HL-60 (cell line): ENCODE measurements at regions not wholly inside any gene's neighbourhood (a gene's known extent, or its start where the extent isn't known, plus 50 kb on each side); places are given as distances from the start of the nearest gene placed in this dataset.

Experiments used
- DNase-seq, 2 experiments: peaks; one replicate each; pipeline ENCODE4 v3.0.0-alpha.2; 2010 to 2020; ENCODE audit warnings: low read depth in 1 of 2, low spot score in 1 of 2
- H3K27ac ChIP-seq: fragments of 250-450 bp; sonication (Bioruptor Pico); replicated peaks from 2 replicates; pipeline ENCODE4 v1.5.1; 2020; ENCODE audit warnings: mild to moderate bottlenecking, moderate library complexity
- H3K27me3 ChIP-seq: fragments of 250-450 bp; sonication (Bioruptor Pico); 2 replicates; pipeline ENCODE4 v1.5.1; 2021; ENCODE audit warnings: mild to moderate bottlenecking, moderate library complexity; ENCODE audit not compliant: insufficient read depth, poor library complexity, severe bottlenecking
- H3K4me3 ChIP-seq: replicated peaks from 2 replicates; pipeline ENCODE4 v1.5.1; 2011; ENCODE audit warnings: mild to moderate bottlenecking, control low read depth, low read length; ENCODE audit not compliant: insufficient read depth
- GABPA ChIP-seq: IDR thresholded peaks from 2 replicates; pipeline ENCODE4 v1.6.1; 2012; ENCODE audit warnings: low read depth
- POLR2AphosphoS5 ChIP-seq: IDR thresholded peaks from 2 replicates; pipeline ENCODE4 v1.6.1; 2012; ENCODE audit warnings: low read depth
- SPI1 ChIP-seq: IDR thresholded peaks from 2 replicates; pipeline ENCODE4 v1.6.1; 2012; ENCODE audit warnings: low read depth, mild to moderate bottlenecking, borderline replicate concordance
- TF ChIP-seq, protein P1 (sequence below): IDR thresholded peaks from 2 replicates; pipeline ENCODE4 v1.6.1; 2012; ENCODE audit warnings: low read depth; ENCODE audit not compliant: insufficient replicate concordance
- TF ChIP-seq, protein P2 (sequence below): IDR thresholded peaks from one replicate; pipeline ENCODE4 v1.5.1; 2011; ENCODE audit warnings: low read length, control low read depth, inconsistent platforms; ENCODE audit not compliant: insufficient read depth

DNA sequence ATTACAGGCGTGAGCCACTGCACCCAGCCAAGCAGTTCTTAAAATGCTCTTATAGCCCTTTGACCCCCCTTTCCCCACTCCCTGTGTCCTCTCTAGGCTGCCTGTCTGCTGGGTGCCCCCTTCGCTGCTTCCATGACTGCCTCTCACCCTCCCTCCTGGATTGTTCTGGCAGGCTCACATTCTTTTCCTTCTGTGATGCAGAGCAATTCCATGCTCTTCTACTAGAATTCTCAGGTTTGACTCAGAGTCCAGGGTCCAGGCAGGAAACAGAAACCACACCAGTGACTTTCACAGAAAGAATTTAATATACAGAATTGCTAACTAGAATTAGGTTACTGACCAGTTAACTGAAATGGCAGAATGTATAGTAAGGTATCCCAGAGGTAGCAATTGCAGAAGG, 244.8 kb downstream of the BAMBI start:
- no peak for TF ChIP-seq GABPA
- TF ChIP-seq, protein P1, sequence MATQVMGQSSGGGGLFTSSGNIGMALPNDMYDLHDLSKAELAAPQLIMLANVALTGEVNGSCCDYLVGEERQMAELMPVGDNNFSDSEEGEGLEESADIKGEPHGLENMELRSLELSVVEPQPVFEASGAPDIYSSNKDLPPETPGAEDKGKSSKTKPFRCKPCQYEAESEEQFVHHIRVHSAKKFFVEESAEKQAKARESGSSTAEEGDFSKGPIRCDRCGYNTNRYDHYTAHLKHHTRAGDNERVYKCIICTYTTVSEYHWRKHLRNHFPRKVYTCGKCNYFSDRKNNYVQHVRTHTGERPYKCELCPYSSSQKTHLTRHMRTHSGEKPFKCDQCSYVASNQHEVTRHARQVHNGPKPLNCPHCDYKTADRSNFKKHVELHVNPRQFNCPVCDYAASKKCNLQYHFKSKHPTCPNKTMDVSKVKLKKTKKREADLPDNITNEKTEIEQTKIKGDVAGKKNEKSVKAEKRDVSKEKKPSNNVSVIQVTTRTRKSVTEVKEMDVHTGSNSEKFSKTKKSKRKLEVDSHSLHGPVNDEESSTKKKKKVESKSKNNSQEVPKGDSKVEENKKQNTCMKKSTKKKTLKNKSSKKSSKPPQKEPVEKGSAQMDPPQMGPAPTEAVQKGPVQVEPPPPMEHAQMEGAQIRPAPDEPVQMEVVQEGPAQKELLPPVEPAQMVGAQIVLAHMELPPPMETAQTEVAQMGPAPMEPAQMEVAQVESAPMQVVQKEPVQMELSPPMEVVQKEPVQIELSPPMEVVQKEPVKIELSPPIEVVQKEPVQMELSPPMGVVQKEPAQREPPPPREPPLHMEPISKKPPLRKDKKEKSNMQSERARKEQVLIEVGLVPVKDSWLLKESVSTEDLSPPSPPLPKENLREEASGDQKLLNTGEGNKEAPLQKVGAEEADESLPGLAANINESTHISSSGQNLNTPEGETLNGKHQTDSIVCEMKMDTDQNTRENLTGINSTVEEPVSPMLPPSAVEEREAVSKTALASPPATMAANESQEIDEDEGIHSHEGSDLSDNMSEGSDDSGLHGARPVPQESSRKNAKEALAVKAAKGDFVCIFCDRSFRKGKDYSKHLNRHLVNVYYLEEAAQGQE = no peak
- no peak for TF ChIP-seq SPI1
- no peak for TF ChIP-seq POLR2AphosphoS5
- TF ChIP-seq, protein P2, sequence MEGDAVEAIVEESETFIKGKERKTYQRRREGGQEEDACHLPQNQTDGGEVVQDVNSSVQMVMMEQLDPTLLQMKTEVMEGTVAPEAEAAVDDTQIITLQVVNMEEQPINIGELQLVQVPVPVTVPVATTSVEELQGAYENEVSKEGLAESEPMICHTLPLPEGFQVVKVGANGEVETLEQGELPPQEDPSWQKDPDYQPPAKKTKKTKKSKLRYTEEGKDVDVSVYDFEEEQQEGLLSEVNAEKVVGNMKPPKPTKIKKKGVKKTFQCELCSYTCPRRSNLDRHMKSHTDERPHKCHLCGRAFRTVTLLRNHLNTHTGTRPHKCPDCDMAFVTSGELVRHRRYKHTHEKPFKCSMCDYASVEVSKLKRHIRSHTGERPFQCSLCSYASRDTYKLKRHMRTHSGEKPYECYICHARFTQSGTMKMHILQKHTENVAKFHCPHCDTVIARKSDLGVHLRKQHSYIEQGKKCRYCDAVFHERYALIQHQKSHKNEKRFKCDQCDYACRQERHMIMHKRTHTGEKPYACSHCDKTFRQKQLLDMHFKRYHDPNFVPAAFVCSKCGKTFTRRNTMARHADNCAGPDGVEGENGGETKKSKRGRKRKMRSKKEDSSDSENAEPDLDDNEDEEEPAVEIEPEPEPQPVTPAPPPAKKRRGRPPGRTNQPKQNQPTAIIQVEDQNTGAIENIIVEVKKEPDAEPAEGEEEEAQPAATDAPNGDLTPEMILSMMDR = no peak
- Histone ChIP-seq H3K27ac (no peak overlapping the region), H3K4me3 (no peak overlapping the region), H3K27me3 (no peaks in the 10 kb centered on the region)
- no peak for DNase-seq

DNA sequence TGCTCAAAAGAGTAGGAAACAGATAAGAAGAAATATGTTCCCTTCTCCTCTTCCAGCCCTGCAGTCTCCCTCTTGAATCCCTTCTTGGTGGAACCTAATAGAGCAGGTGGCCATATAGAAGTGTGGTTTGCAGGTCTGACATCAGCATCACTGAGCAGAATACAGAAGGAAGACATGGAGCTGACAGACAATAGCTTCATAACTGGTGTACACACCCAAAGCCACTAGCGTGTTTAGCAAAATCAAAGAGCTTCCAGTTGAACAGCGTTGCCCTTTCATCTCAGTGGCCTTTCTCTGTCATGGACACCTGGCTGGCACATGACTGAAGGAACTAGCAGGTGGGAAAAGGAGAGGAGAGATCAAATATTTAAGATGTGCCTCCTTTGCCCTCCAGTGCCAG, 245.5 kb downstream of the BAMBI start:
- Histone ChIP-seq H3K27ac (no peak overlapping the region), H3K27me3 (no peaks in the 10 kb centered on the region), H3K4me3 (no peak overlapping the region)
- no peak for DNase-seq
- TF ChIP-seq, protein P1 = no peak
- no peak for TF ChIP-seq POLR2AphosphoS5
- TF ChIP-seq SPI1 = no peak
- TF ChIP-seq, protein P2 = no peak
- no peak for TF ChIP-seq GABPA

DNA sequence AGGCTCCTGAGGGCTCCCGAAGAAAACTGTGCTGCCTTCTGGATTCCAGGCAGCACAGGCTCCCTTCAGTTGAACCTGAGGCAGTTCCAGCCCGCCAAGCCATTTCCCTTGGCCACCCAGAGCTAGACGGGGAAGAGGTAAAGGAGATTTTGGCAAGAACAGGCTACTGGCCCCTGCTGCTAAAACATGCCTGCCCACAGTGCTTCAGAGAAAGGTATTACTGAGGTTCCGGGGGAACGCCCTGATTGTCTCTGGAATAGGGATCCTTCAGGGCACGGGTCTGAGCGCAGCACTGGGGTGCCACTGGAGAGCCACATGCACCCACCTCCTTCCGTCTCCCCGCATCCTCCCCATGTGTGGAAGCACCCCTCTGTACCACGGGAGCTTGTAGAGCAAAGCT, 247.4 kb downstream of the BAMBI start:
- DNase-seq = no peak
- Histone ChIP-seq H3K27me3 (no peaks in the 10 kb centered on the region), H3K4me3 (no peak overlapping the region), H3K27ac (no peak overlapping the region)
- TF ChIP-seq GABPA = no peak
- TF ChIP-seq POLR2AphosphoS5 = no peak
- TF ChIP-seq, protein P2 = no peak
- no peak for TF ChIP-seq SPI1
- TF ChIP-seq, protein P1 = no peak
